GM12873 (cell line): ENCODE measurements at regions not wholly inside any gene's neighbourhood (a gene's known extent, or its start where the extent isn't known, plus 50 kb on each side); places are given as distances from the start of the nearest gene placed in this dataset.

Experiments used
- CTCF ChIP-seq: IDR thresholded peaks from 2 replicates; pipeline ENCODE4 v1.5.1; 2012; ENCODE audit warnings: low read depth, mild to moderate bottlenecking, moderate library complexity, low read length, control low read depth; ENCODE audit not compliant: insufficient read depth; ENCODE audit errors: missing control alignments

DNA sequence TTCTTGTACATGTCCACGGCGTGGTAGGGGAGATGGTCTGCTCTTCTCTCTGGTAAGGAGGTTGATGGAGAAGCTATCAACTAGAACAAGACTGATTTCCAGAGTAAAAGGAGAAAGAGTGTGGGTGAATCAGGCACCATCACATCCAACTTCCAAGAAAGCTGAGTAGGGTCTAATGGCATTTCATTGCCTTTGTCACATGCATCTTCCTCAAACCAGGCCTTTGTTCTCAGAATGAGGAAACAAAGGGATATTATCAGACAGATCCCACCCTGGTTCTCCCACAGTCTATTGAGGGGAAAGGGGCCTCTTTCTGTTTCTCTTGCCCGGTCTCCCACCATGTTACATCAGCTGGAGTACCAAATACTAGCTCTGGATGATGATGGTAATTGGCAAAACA is 160.2 kb upstream of the RBPJ start:
- TF ChIP-seq CTCF: no peak

DNA sequence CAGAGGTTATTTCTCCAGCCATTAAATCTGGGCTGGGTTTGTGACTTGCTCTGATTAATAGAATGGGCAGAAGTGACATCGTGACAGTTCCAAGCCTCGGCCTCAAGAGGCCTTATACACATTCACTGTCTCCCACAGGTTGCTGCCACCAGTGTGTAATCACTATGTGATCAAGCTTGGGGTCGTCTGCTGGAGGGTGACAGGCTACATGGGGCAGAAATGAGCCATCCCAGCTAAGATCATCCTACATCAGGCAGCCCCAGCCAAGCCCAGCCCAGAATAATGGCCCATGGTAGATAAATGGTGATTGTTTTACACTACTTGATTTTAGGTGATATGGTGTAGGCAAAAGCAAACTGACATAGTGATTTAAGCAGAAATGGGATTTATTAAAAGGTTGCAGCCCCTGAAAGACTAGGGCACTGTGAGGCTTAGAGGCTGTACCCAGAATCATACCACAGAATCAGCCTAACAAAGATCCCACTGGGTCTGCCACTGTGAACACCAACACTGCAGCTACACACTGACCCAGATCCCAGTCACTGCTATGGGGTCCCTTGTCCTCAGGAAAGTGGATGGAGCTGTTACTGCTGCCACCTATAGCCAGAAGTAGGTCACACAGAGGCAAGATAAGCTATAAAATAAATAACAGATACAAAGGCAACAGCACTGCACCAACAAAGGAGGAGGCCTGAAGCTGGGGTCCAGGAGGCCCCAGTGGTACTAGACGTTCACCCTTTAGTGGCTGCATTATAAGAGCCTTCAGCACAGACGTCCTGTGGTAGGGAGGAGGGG is 159.6 kb upstream of the RBPJ start:
- peak; percentile 48 for TF ChIP-seq CTCF

DNA sequence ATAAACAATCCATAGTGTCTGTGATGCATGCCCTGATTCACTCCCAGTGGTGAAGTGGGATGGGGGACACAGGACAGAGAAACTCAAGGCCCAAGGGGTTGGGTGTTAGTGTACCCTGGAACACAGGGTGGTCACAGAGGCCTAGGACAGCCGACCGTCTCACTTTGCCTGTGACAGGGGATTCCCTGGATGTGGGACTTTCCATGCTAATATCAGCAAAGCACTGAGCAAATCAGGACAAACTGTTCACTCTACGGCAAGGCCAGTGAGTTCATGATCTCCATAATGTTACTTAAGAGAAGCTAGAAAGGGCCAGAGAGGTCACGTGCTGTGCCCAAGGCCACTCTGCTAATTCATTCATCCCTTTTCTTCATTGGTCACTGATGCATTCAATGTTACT is 158.7 kb upstream of the RBPJ start:
- no peak for TF ChIP-seq CTCF

DNA sequence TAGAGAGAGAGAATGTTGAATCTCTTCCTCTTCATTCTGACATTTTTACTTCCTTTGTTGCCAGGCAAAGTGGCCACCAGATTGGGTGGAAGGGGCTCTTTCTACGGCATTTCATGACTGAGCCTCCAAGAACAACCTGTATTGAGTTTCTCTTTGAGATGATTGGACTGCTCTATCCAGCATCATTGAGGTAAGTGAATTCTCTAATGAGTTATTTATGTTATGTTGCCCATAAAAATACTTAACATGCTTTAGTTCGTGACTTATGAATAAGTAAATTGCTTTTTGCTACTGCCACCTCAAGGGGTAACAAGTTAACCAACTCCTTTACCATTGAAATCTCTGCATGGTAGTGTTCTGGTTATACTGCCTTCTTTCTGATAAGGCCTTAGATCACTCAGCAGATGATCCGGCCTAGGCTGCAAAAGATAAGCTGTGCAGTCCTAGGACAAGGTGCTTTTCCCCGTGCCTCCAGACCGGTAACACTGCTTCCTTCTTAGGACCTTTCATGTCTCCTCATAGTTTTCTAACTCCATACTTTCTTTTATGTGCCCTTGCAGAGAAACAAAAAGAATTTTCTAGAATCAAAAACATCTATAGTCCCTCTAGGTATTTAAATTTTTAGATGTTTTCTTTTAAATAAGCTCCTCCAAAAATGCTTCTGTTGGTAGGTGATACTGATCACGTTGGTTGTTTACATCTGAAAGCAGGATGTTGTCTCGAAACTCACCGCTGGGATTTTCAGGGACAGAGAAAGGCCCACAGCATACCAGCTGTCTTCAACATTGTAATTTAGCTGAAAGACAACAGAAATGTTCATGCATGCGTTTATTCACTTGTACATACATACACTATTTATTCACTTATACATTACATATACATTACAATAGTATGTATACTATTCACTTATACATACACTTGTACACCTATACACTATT is 157.1 kb upstream of the RBPJ start:
- TF ChIP-seq CTCF: no peak

DNA sequence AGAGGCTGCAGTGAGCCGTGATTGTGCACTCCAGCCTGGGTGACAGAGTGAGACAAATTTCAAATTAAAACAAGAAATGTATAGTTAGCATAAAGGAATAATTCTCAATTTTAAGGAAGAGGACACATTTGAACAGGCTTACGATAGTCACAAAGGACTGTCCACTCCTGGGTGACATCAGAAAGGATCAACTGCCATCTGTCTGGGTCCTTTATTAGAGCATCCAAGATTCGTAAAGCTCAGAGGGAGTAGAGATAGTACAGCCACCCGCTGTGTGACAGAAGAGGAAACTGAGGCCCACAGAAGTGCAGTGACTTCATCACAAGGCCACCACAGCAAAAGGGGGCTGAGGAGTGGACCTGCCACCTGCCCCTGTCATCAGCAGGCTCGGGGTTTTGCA is 149.3 kb upstream of the RBPJ start:
- no peak for TF ChIP-seq CTCF

DNA sequence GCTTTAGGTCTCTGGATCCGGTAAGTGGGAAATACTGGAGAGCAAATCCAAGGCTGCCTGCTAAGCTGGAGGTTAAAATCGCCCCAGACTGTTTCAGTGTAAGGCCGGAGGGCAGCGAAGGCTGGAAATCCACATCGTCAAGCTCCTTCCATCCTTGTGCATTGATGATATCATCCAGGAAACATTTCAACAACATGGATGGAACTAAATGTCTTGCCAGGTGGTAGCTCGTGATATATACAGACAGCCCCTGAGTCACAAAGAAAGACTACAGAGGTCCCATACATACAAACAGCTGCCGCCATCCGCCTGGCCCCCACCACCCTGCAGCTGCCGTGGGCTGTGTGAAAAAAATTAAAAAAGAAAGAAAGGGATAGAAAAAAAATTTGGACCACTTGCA is 148.9 kb upstream of the RBPJ start:
- no peak for TF ChIP-seq CTCF

GRCh38 chr4:26173619-26174018 is 147.2 kb upstream of the RBPJ start:
- TF ChIP-seq CTCF: no peak
